Body of pancreas (tissue), 4 donors: ENCODE measurements at regions not wholly inside any gene's neighbourhood (a gene's known extent, or its start where the extent isn't known, plus 50 kb on each side); places are given as distances from the start of the nearest gene placed in this dataset.

ENCODE experiments used
- POLR2A ChIP-seq, 3 donors: fragments of 450-650 bp; IDR thresholded peaks; one replicate each; pipeline ENCODE4 v1.6.1; 2016; ENCODE audit warnings: antibody characterized with exemption in 3 of 3, mild to moderate bottlenecking in 2 of 3
- TF ChIP-seq, protein P1 (sequence below), 7 experiments: fragments of 450-650 bp in 4 of 7; fragments of 200-600 bp in 3 of 7; sonication (generic) in 3 of 7; IDR thresholded peaks; one replicate each; pipeline ENCODE4 v1.5.1; 2016 to 2019; ENCODE audit warnings: antibody characterized with exemption in 7 of 7

DNA sequence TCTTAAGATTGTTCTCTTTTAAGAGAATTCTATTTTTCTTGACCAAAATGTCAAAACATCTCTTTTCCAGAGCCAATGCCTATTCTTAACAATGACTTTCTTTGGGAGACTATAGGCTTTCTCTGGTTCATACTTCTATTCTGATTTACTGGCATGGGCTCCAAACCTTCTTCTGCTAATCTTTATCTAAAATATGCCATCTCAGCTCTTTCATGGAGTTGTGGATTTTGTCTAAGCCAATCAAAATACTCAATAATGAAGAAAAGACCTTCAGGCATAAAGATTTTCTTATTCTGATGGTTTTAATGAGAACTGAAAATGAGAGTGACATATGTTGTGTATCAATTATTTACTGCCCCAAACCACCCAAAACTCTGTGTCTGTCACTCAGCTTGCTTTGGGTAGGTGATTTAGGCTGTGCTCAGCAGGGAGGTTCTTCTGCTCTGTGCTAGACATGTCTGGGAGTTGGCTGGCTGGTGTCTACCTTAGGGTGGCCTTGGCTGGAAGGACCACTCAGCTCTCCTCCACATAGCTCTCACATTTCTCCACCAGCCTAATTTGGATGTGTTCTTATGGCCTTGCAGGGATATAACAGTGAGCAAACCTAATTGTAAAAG lies 270.8 kb downstream of the PRDM2 start:
- TF ChIP-seq, protein P1, sequence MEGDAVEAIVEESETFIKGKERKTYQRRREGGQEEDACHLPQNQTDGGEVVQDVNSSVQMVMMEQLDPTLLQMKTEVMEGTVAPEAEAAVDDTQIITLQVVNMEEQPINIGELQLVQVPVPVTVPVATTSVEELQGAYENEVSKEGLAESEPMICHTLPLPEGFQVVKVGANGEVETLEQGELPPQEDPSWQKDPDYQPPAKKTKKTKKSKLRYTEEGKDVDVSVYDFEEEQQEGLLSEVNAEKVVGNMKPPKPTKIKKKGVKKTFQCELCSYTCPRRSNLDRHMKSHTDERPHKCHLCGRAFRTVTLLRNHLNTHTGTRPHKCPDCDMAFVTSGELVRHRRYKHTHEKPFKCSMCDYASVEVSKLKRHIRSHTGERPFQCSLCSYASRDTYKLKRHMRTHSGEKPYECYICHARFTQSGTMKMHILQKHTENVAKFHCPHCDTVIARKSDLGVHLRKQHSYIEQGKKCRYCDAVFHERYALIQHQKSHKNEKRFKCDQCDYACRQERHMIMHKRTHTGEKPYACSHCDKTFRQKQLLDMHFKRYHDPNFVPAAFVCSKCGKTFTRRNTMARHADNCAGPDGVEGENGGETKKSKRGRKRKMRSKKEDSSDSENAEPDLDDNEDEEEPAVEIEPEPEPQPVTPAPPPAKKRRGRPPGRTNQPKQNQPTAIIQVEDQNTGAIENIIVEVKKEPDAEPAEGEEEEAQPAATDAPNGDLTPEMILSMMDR (IDR thresholded peaks at IDR 0.05), result no peak
- TF ChIP-seq POLR2A (IDR thresholded peaks at IDR 0.05), result no peak
